ENCODE measurements at regions not wholly inside any gene's neighbourhood (a gene's known extent, or its start where the extent isn't known, plus 50 kb on each side); places are given as distances from the start of the nearest gene placed in this dataset.

- H3K9me3 ChIP-seq, result peaks cover 0 to 12% (median 0%) of the 10 kb centered on the region in 4 donors
- H3K27ac ChIP-seq, result no peak overlapping the region
- 50 to 91% (median 61%) methylated on average over 1 of the region's 1 CpG for WGBS, 5 donors
- no peak overlapping the region for H3K4me3 ChIP-seq
- TF ChIP-seq POLR2A (IDR thresholded peaks at IDR 0.05) (no peak), EP300 (IDR thresholded peaks at IDR 0.05) (no peak), POLR2AphosphoS5 (IDR thresholded peaks at IDR 0.05) (no peak), CTCF (IDR thresholded peaks at IDR 0.05) (no peak)
- no peaks in the 10 kb centered on the region for H3K36me3 ChIP-seq
- intact Hi-C loops (cut with DNase I; ENCODE audit: low total_unique reads), result no loop called here
- no peak for DNase-seq
- peaks cover 0 to 3% (median 0%) of the 10 kb centered on the region in 3 donors for H3K27me3 ChIP-seq
- no peaks in the 10 kb centered on the region for H3K4me1 ChIP-seq
These were observed 384.8 kb downstream of the PPP4R3C start for GRCh38 chrX:27078371-27078770.

DNA sequence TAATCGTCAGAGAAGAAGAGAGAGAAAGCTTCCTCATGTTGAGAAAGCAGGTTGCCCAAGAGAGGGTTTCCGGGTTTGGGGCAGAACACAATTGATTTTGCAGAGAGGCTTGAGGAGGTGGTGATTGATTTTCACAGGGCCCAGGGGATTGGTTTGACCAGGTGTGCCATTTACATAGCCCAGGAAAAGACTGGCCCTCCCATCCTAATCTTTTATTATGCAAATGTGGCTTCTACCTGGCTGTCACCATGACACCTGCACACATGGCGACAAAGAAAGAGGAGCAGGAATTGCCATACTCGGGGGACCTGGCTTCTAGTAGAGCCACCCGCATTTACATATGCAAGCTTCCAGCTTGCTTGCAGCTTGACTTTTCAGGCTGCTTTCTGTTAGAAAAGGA lies 405.3 kb downstream of the PPP4R3C start:
- no peak for DNase-seq
- no peak overlapping the region for H3K4me3 ChIP-seq
- H3K27ac ChIP-seq, result no peak overlapping the region
- intact Hi-C loops (cut with DNase I; ENCODE audit: low total_unique reads), result no loop called here
- no peaks in the 10 kb centered on the region for H3K4me1 ChIP-seq
- whole genome bisulfite sequencing, 5 donors, result 67 to 86% (median 82%) methylated on average over 4 to 5 of the region's 5 CpGs
- H3K36me3 ChIP-seq, result no peaks in the 10 kb centered on the region
- H3K9me3 ChIP-seq, result no peaks in the 10 kb centered on the region
- no peaks in the 10 kb centered on the region for H3K27me3 ChIP-seq
- no peak for TF ChIP-seq POLR2AphosphoS5 (IDR thresholded peaks at IDR 0.05)
- no peak for TF ChIP-seq EP300 (IDR thresholded peaks at IDR 0.05)
- no peak for TF ChIP-seq POLR2A (IDR thresholded peaks at IDR 0.05)
- no peak for TF ChIP-seq CTCF (IDR thresholded peaks at IDR 0.05)

DNA sequence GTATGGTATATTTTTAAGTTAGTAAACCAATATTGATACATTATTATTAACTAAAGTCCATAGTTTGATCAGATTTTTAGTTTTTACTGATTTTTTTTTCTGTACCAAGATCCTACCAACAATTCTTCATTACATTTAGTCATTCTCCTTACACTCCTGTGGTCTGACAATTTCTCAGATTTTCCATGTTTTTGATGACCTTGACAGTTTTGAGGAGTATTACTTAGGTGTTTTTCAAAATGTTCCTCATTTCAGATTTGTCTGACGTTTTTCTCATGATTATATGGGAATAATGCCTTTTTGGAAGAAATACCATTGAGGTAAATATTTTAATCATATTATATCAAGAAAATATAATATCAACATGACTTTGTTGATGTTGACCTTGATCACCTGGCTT lies 423.8 kb downstream of the PPP4R3C start:
- Histone ChIP-seq H3K27me3 (no peaks in the 10 kb centered on the region), H3K4me1 (no peaks in the 10 kb centered on the region), H3K36me3 (no peaks in the 10 kb centered on the region), H3K27ac (no peak overlapping the region), H3K4me3 (no peak overlapping the region), H3K9me3 (no peaks in the 10 kb centered on the region)
- TF ChIP-seq POLR2AphosphoS5 (IDR thresholded peaks at IDR 0.05), result no peak
- no peak for TF ChIP-seq CTCF (IDR thresholded peaks at IDR 0.05)
- no peak for TF ChIP-seq POLR2A (IDR thresholded peaks at IDR 0.05)
- TF ChIP-seq EP300 (IDR thresholded peaks at IDR 0.05), result no peak
- intact Hi-C loops (cut with DNase I; ENCODE audit: low total_unique reads), result no loop called here
- WGBS, 5 donors, result 23 to 47% (median 33%) methylated on average over 1 of the region's 1 CpG
- DNase-seq, result no peak

- intact Hi-C loops (cut with DNase I; ENCODE audit: low total_unique reads), result no loop called here
- TF ChIP-seq CTCF (IDR thresholded peaks at IDR 0.05) (no peak), POLR2AphosphoS5 (IDR thresholded peaks at IDR 0.05) (no peak), POLR2A (IDR thresholded peaks at IDR 0.05) (no peak), EP300 (IDR thresholded peaks at IDR 0.05) (no peak)
- WGBS, 5 donors, result 49 to 73% (median 65%) methylated on average over 5 of the region's 5 CpGs
- Histone ChIP-seq H3K4me1 (no peaks in the 10 kb centered on the region), H3K27me3 (no peaks in the 10 kb centered on the region), H3K36me3 (no peaks in the 10 kb centered on the region), H3K9me3 (no peaks in the 10 kb centered on the region), H3K27ac (no peak overlapping the region), H3K4me3 (no peak overlapping the region)
- no peak for DNase-seq
These were observed 454.7 kb downstream of the PPP4R3C start for GRCh38 chrX:27008486-27008885.
